ENCODE measurements at regions not wholly inside any gene's neighbourhood (a gene's known extent, or its start where the extent isn't known, plus 50 kb on each side); places are given as distances from the start of the nearest gene placed in this dataset.

DNA sequence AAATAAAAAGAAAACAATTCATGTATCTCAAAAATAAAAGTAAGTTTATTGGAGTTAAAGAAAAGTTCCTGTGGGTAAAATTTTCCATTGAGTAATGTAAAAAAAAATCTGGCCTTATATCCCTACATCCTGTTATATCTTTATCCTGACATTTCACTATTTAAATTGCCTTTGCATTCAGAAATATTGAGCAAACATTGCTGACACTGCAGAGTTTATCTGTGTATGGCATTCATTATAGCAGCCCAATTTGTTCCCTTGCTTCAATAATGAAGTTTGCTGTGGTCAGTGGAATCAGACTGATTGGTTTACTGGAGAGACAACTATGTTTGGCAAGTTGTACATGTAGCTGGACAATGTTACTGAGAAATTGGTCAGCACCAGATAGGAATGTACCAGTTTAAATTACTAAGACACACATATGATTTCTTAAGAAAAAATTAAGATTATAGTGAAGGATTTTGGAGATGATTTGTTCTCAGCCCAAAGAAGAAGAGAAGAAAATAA, 271.7 kb downstream of the ANKRD7 start:
- Histone ChIP-seq H3F3A (ENCODE audit: insufficient read depth) (no peaks in the 10 kb centered on the region), H3K9ac (ENCODE audit: low read length) (no peak overlapping the region), H3K4me2 (ENCODE audit: low read depth, low read length, poor library complexity, severe bottlenecking) (no peak overlapping the region), H3K27me3 (ENCODE audit: low read length) (no peaks in the 10 kb centered on the region), H3K27ac (ENCODE audit: low read depth, low read length) (no peak overlapping the region), H4K20me1 (ENCODE audit: low read depth, low read length) (no peaks in the 10 kb centered on the region), H3K4me3 (ENCODE audit: insufficient read depth, low read length, poor library complexity, severe bottlenecking) (no peak overlapping the region), H3K9me2 (replicated peaks; ENCODE audit: insufficient read depth, low read length) (no peaks in the 10 kb centered on the region), H3K9me3 (ENCODE audit: insufficient read depth, low read length) (no peaks in the 10 kb centered on the region), H3K36me3 (ENCODE audit: low read length) (no peaks in the 10 kb centered on the region), H3K79me2 (ENCODE audit: insufficient read depth, low read length) (no peaks in the 10 kb centered on the region), H2AFZ (ENCODE audit: low read depth, low read length, severe bottlenecking) (no peak overlapping the region)
- no peak for TF ChIP-seq EZH2phosphoT487 (conservative IDR thresholded peaks at IDR 0.05; ENCODE audit: low read length)
- TF ChIP-seq, protein P1, sequence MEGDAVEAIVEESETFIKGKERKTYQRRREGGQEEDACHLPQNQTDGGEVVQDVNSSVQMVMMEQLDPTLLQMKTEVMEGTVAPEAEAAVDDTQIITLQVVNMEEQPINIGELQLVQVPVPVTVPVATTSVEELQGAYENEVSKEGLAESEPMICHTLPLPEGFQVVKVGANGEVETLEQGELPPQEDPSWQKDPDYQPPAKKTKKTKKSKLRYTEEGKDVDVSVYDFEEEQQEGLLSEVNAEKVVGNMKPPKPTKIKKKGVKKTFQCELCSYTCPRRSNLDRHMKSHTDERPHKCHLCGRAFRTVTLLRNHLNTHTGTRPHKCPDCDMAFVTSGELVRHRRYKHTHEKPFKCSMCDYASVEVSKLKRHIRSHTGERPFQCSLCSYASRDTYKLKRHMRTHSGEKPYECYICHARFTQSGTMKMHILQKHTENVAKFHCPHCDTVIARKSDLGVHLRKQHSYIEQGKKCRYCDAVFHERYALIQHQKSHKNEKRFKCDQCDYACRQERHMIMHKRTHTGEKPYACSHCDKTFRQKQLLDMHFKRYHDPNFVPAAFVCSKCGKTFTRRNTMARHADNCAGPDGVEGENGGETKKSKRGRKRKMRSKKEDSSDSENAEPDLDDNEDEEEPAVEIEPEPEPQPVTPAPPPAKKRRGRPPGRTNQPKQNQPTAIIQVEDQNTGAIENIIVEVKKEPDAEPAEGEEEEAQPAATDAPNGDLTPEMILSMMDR (IDR thresholded peaks at IDR 0.05; ENCODE audit: insufficient read depth, low read length, poor library complexity, severe bottlenecking): no peak

DNA sequence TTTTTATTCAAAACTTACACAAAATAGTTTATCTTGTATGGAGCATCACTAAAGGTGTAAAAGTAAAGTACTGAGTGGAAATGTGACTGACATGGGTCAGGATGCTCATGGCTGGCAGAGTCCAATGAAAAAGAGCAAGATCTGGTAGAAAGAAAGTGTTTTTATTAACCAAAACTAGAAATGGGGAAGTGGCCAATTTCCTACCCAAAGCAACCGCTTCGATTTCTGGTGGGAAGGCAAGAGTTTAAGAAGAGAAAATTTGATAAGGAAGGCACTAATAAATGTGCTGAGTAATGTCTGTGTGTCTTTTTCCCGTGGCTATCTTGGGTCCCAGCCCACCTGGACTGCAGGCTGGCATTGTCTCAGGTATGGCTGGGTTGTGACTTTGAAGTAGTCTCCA, 277.7 kb downstream of the ANKRD7 start:
- H3K27ac ChIP-seq (ENCODE audit: low read depth, low read length): no peak overlapping the region
- H2AFZ ChIP-seq (ENCODE audit: low read depth, low read length, severe bottlenecking): no peak overlapping the region
- no peak overlapping the region for H3K9ac ChIP-seq (ENCODE audit: low read length)
- no peak overlapping the region for H3K4me3 ChIP-seq (ENCODE audit: insufficient read depth, low read length, poor library complexity, severe bottlenecking)
- H4K20me1 ChIP-seq (ENCODE audit: low read depth, low read length): no peaks in the 10 kb centered on the region
- H3K36me3 ChIP-seq (ENCODE audit: low read length): no peaks in the 10 kb centered on the region
- H3K4me2 ChIP-seq (ENCODE audit: low read depth, low read length, poor library complexity, severe bottlenecking): no peak overlapping the region
- H3K9me3 ChIP-seq (ENCODE audit: insufficient read depth, low read length): no peaks in the 10 kb centered on the region
- no peaks in the 10 kb centered on the region for H3F3A ChIP-seq (ENCODE audit: insufficient read depth)
- H3K9me2 ChIP-seq (replicated peaks; ENCODE audit: insufficient read depth, low read length): no peaks in the 10 kb centered on the region
- no peaks in the 10 kb centered on the region for H3K27me3 ChIP-seq (ENCODE audit: low read length)
- no peaks in the 10 kb centered on the region for H3K79me2 ChIP-seq (ENCODE audit: insufficient read depth, low read length)
- TF ChIP-seq EZH2phosphoT487 (conservative IDR thresholded peaks at IDR 0.05; ENCODE audit: low read length): no peak
- TF ChIP-seq, protein P1 (IDR thresholded peaks at IDR 0.05; ENCODE audit: insufficient read depth, low read length, poor library complexity, severe bottlenecking): no peak

DNA sequence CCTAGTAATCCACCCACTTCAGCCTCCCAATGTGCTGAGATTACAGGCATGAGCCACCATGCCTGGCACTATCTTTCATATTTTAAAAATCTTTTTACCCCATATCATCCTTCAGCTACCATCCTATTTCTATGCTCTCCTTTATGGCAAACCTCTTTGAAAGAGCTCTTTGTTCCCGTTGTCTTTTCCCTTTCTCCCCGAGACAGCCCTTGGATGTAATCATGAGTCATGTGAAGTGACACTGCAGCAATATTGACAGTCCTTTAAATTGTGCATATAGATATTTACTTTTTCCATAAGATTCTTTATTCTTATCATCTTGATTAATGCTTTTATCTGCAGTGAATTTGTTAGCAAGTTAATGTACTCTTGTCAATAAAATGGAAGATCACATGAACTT, 286.6 kb downstream of the ANKRD7 start:
- Histone ChIP-seq H2AFZ (ENCODE audit: low read depth, low read length, severe bottlenecking) (no peak overlapping the region), H3K4me2 (ENCODE audit: low read depth, low read length, poor library complexity, severe bottlenecking) (no peak overlapping the region), H3K9me2 (replicated peaks; ENCODE audit: insufficient read depth, low read length) (no peaks in the 10 kb centered on the region), H4K20me1 (ENCODE audit: low read depth, low read length) (no peaks in the 10 kb centered on the region), H3K9me3 (ENCODE audit: insufficient read depth, low read length) (no peaks in the 10 kb centered on the region), H3K27ac (ENCODE audit: low read depth, low read length) (no peak overlapping the region), H3K9ac (ENCODE audit: low read length) (no peak overlapping the region), H3K79me2 (ENCODE audit: insufficient read depth, low read length) (no peaks in the 10 kb centered on the region), H3K27me3 (ENCODE audit: low read length) (no peaks in the 10 kb centered on the region), H3F3A (ENCODE audit: insufficient read depth) (no peaks in the 10 kb centered on the region), H3K4me3 (ENCODE audit: insufficient read depth, low read length, poor library complexity, severe bottlenecking) (no peak overlapping the region), H3K36me3 (ENCODE audit: low read length) (no peaks in the 10 kb centered on the region)
- TF ChIP-seq, protein P1 (IDR thresholded peaks at IDR 0.05; ENCODE audit: insufficient read depth, low read length, poor library complexity, severe bottlenecking): no peak
- TF ChIP-seq EZH2phosphoT487 (conservative IDR thresholded peaks at IDR 0.05; ENCODE audit: low read length): no peak
